LNCAP (cell line): ENCODE measurements at regions not wholly inside any gene's neighbourhood (a gene's known extent, or its start where the extent isn't known, plus 50 kb on each side); places are given as distances from the start of the nearest gene placed in this dataset.

Source experiments
- CTCF ChIP-seq: fragments of 450-650 bp; IDR thresholded peaks from 2 replicates; pipeline ENCODE4 v1.5.1; 2017; ENCODE audit warnings: mild to moderate bottlenecking

- no peak for TF ChIP-seq CTCF
Measured at GRCh38 chr4:1589098-1589497, 95.0 kb downstream of the FAM53A start.

GRCh38 chr4:1588306-1588705 lies 95.8 kb downstream of the FAM53A start:
- TF ChIP-seq CTCF, result no peak

GRCh38 chr4:1584498-1584897 lies 99.6 kb downstream of the FAM53A start:
- no peak for TF ChIP-seq CTCF

GRCh38 chr4:1583859-1584258 lies 100.3 kb downstream of the FAM53A start:
- TF ChIP-seq CTCF, result no peak

- TF ChIP-seq CTCF, result no peak
Measured at GRCh38 chr4:1583051-1583785, 100.9 kb downstream of the FAM53A start.

GRCh38 chr4:1582227-1582626 lies 101.9 kb downstream of the FAM53A start:
- TF ChIP-seq CTCF, result no peak

- TF ChIP-seq CTCF, result no peak
Measured at GRCh38 chr4:1579901-1580691, 104.0 kb downstream of the FAM53A start.
